ENCODE measurements at regions not wholly inside any gene's neighbourhood (a gene's known extent, or its start where the extent isn't known, plus 50 kb on each side); places are given as distances from the start of the nearest gene placed in this dataset.
"Not testable (repeated sequence)": the region's sequence is repeated elsewhere in the genome, so short reads cannot be mapped to it uniquely, and the experiment has no call there.

GRCh38 chr5:38793099-38793498, 52.7 kb upstream of the OSMR start:
- DNase-seq = no peak

GRCh38 chr5:38794037-38794436, 51.8 kb upstream of the OSMR start:
- DNase-seq = not testable (repeated sequence)

GRCh38 chr5:38794986-38795385, 50.8 kb upstream of the OSMR start:
- DNase-seq = no peak

GRCh38 chr5:38795986-38796741, 49.6 kb upstream of the OSMR start:
- no peak for DNase-seq
